NCI-H187 (cell line): ENCODE measurements at regions not wholly inside any gene's neighbourhood (a gene's known extent, or its start where the extent isn't known, plus 50 kb on each side); places are given as distances from the start of the nearest gene placed in this dataset.
"Not testable (repeated sequence)": the region's sequence is repeated elsewhere in the genome, so short reads cannot be mapped to it uniquely, and the experiment has no call there.

Experiments
- DNase-seq, 2 experiments: peaks; one replicate each; lab custom pipeline; 2025; lab: John Stamatoyannopoulos, UW

- no peak for DNase-seq
These were observed 61.8 kb upstream of the PGBD5 start for GRCh38 chr1:230487773-230488428.

- DNase-seq: no peak
These were observed 50.5 kb upstream of the PGBD5 start for GRCh38 chr1:230476622-230477003.

DNA sequence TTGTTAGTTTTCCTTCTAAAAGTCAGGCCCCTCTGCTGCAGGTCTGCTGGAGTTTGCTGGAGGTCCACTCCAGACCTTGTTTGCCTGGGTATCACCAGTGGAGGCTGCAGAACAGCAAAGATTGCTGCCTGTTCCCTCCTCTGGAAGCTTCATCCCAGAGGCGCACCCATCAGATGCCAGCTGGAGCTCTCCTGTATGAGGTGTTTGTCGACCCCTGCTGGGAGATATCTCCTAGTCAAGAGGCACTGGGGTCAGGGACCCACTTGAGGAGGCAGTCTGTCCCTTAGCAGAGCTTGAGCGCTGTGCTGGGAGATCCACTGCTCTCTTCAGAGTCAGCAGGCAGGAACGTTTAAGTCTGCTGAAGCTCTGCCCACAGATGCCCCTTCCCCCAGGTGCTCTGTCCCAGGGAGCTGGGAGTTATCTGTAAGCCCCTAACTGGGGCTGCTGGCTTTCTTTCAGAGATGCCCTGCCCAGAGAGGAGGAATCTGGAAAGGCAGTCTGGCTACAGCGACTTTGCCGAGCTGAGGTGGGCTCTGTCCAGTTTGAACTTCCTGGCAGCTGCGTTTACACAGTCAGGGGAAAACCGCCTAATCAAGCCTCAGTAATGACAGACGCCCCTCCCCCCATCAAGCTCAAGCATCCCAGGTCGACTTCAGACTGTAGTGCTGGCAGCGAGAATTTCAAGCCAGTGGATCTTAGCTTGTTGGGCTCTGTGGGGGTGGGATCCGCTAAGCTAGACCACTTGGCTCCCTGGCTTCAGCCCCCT, 49.9 kb upstream of the PGBD5 start:
- not testable (repeated sequence) for DNase-seq
